HCT116 (cell line): ENCODE measurements at regions not wholly inside any gene's neighbourhood (a gene's known extent, or its start where the extent isn't known, plus 50 kb on each side); places are given as distances from the start of the nearest gene placed in this dataset.

Experiments used
- CEBPB ChIP-seq: IDR thresholded peaks from 2 replicates; pipeline ENCODE4 v1.6.1; 2012; ENCODE audit warnings: low read depth
- CTCF ChIP-seq, 3 experiments: fragments of 200-600 bp in 1 of 3; sonication (generic) in 1 of 3; IDR thresholded peaks in 2 of 3; conservative IDR thresholded peaks in 1 of 3; 2 replicates each; pipeline ENCODE4 v1.5.1; 2012 to 2017; ENCODE audit warnings: low read depth in 2 of 3, low read length in 2 of 3, antibody characterized with exemption in 1 of 3, borderline replicate concordance in 1 of 3, control low read depth in 1 of 3, mild to moderate bottlenecking in 1 of 3, mixed read lengths in 1 of 3, mixed run types in 1 of 3, moderate library complexity in 1 of 3; ENCODE audit not compliant: insufficient read depth in 1 of 3
- ELF1 ChIP-seq: IDR thresholded peaks from 2 replicates; pipeline ENCODE4 v1.6.1; 2012; ENCODE audit warnings: low read depth, borderline replicate concordance
- JUND ChIP-seq: IDR thresholded peaks from 2 replicates; pipeline ENCODE4 v1.6.1; 2012
- RAD21 ChIP-seq: IDR thresholded peaks from 2 replicates; pipeline ENCODE4 v1.6.1; 2012; ENCODE audit warnings: low read depth, mild to moderate bottlenecking
- ZNF274 ChIP-seq: fragments of 200-500 bp; sonication (Bioruptor generic); IDR thresholded peaks from 2 replicates; pipeline ENCODE4 v1.6.1; 2014; ENCODE audit warnings: mild to moderate bottlenecking, low read depth, low read length, inconsistent platforms

- TF ChIP-seq ZNF274 (no peak), RAD21 (no peak), CTCF (IDR thresholded peaks at IDR 0.05 in 2 of 3, conservative IDR thresholded peaks at IDR 0.05 in 1 of 3; ENCODE audit: borderline replicate concordance in 1 of 3, insufficient read depth in 1 of 3, low read depth in 2 of 3, low read length in 2 of 3) (no peak), ELF1 (no peak), JUND (no peak), CEBPB (no peak)
These were observed 113.4 kb upstream of the HMHB1 start for GRCh38 chr5:143698574-143698973.
